SK-N-SH treated with all-trans-retinoic acid at 6 μM for 48 hours (cell line): ENCODE measurements at regions not wholly inside any gene's neighbourhood (a gene's known extent, or its start where the extent isn't known, plus 50 kb on each side); places are given as distances from the start of the nearest gene placed in this dataset.

Source experiments
- ATAC-seq: fragments of 200-7000 bp; cut with Tn5 transposase; 3 replicates; pipeline ENCODE4 v1.9.1; 2020; ENCODE audit warnings: mild to moderate bottlenecking, moderate library complexity
- ARNTL ChIP-seq: fragments of 450-650 bp; formaldehyde crosslinking; IDR thresholded peaks from 2 replicates; pipeline ENCODE4 v1.5.0; 2020; ENCODE audit warnings: low read depth, mild to moderate bottlenecking, moderate library complexity, borderline replicate concordance
- BACH2 ChIP-seq: fragments of 250-450 bp; sonication (Bioruptor Pico); IDR thresholded peaks from 2 replicates; pipeline ENCODE4 v1.9.0; 2021; ENCODE audit warnings: mild to moderate bottlenecking, borderline replicate concordance
- CSDC2 ChIP-seq: fragments of 250-450 bp; sonication (Bioruptor Pico); IDR thresholded peaks from 2 replicates; pipeline ENCODE4 v1.5.0; 2020; ENCODE audit warnings: mild to moderate bottlenecking, moderate library complexity
- ESRRG ChIP-seq: fragments of 250-450 bp; sonication (Bioruptor Pico); IDR thresholded peaks from 2 replicates; pipeline ENCODE4 v1.6.1; 2021; ENCODE audit warnings: mild to moderate bottlenecking
- GLIS3 ChIP-seq: fragments of 250-450 bp; sonication (Bioruptor Pico); IDR thresholded peaks from 2 replicates; pipeline ENCODE4 v1.5.0; 2020; ENCODE audit warnings: mild to moderate bottlenecking, moderate library complexity
- ISL1 ChIP-seq: fragments of 250-450 bp; sonication (Bioruptor Pico); IDR thresholded peaks from 2 replicates; pipeline ENCODE4 v2.1.2; 2022; ENCODE audit warnings: mild to moderate bottlenecking, moderate library complexity
- OSR1 ChIP-seq: fragments of 250-450 bp; sonication (Bioruptor Pico); IDR thresholded peaks from 2 replicates; pipeline ENCODE4 v1.8.0; 2022; ENCODE audit warnings: moderate library complexity, mild to moderate bottlenecking, inconsistent platforms
- PPARA ChIP-seq: fragments of 250-450 bp; sonication (Bioruptor Pico); IDR thresholded peaks from 2 replicates; pipeline ENCODE4 v1.5.0; 2020; ENCODE audit warnings: mild to moderate bottlenecking, borderline replicate concordance
- RARB ChIP-seq: fragments of 250-450 bp; sonication (Bioruptor Pico); IDR thresholded peaks from 2 replicates; pipeline ENCODE4 v1.8.0; 2021; ENCODE audit warnings: mild to moderate bottlenecking, moderate library complexity
- TCF4 ChIP-seq: fragments of 250-450 bp; sonication (Bioruptor Pico); IDR thresholded peaks from 2 replicates; pipeline ENCODE4 v1.8.0; 2021; ENCODE audit warnings: mild to moderate bottlenecking, moderate library complexity, borderline replicate concordance
- ZC3H10 ChIP-seq: fragments of 250-450 bp; sonication (Bioruptor Pico); IDR thresholded peaks from 2 replicates; pipeline ENCODE4 v1.5.1; 2021; ENCODE audit warnings: mild to moderate bottlenecking, moderate library complexity
- ZFP3 ChIP-seq: fragments of 250-450 bp; sonication (Bioruptor Pico); IDR thresholded peaks from 2 replicates; pipeline ENCODE4 v1.5.0; 2020; ENCODE audit warnings: mild to moderate bottlenecking, moderate library complexity
- ZFP30 ChIP-seq: fragments of 450-650 bp; formaldehyde crosslinking; IDR thresholded peaks from 2 replicates; pipeline ENCODE4 v1.5.0; 2022; ENCODE audit warnings: mild to moderate bottlenecking, moderate library complexity
- ZNF565 ChIP-seq: fragments of 450-650 bp; formaldehyde crosslinking; conservative IDR thresholded peaks from 2 replicates; pipeline ENCODE4 v1.5.0; 2020; ENCODE audit warnings: low read depth, mild to moderate bottlenecking, moderate library complexity
- ZNF70 ChIP-seq: fragments of 450-650 bp; formaldehyde crosslinking; IDR thresholded peaks from 2 replicates; pipeline ENCODE4 v1.5.0; 2020; ENCODE audit warnings: mild to moderate bottlenecking, moderate library complexity
- ZNF8 ChIP-seq: fragments of 450-650 bp; formaldehyde crosslinking; IDR thresholded peaks from 2 replicates; pipeline ENCODE4 v1.5.0; 2020; ENCODE audit warnings: mild to moderate bottlenecking, moderate library complexity
- TF ChIP-seq, protein P1 (sequence below): fragments of 250-450 bp; sonication (Bioruptor Pico); IDR thresholded peaks from 2 replicates; pipeline ENCODE4 v1.5.1; 2020; ENCODE audit warnings: low read depth, mild to moderate bottlenecking, moderate library complexity
- TF ChIP-seq, protein P2 (sequence below): fragments of 250-450 bp; sonication (Bioruptor Pico); IDR thresholded peaks from 2 replicates; pipeline ENCODE4 v1.8.0; 2021; ENCODE audit warnings: low read depth, mild to moderate bottlenecking, moderate library complexity, borderline replicate concordance
- TF ChIP-seq, protein P3 (sequence below): fragments of 250-450 bp; sonication (Bioruptor Pico); IDR thresholded peaks from 2 replicates; pipeline ENCODE4 v1.8.0; 2020; ENCODE audit warnings: mild to moderate bottlenecking, moderate library complexity, borderline replicate concordance
- TF ChIP-seq, protein P4 (sequence below): fragments of 250-450 bp; sonication (Bioruptor Pico); IDR thresholded peaks from 2 replicates; pipeline ENCODE4 v1.5.1; 2021; ENCODE audit warnings: mild to moderate bottlenecking, moderate library complexity

DNA sequence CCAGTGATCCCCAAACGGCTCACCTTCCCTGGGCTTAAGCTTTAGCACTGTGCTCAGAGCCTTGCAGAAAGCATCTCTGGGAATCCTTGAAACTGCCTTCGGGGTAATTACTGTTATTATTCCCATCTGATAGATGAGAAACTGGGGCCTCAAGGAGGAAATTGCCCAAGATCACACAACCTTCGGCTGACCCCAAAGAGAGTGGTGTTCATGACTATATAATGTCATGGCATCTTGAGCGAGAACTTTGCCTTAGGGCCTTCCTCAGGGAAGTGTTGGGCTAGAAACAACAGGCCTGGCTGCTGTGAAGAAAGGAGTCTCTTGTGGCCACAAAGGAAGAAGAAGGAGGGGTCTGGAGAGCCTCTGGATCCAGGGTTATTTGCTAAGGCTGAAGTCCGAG, 388.7 kb upstream of the CFAP20DC start:
- no peak for TF ChIP-seq PPARA (CRISPR knock-in tag)
- no peak for TF ChIP-seq ESRRG (CRISPR knock-in tag)
- no peak for TF ChIP-seq GLIS3
- TF ChIP-seq ZNF565 (CRISPR knock-in tag): no peak
- TF ChIP-seq, protein P1, sequence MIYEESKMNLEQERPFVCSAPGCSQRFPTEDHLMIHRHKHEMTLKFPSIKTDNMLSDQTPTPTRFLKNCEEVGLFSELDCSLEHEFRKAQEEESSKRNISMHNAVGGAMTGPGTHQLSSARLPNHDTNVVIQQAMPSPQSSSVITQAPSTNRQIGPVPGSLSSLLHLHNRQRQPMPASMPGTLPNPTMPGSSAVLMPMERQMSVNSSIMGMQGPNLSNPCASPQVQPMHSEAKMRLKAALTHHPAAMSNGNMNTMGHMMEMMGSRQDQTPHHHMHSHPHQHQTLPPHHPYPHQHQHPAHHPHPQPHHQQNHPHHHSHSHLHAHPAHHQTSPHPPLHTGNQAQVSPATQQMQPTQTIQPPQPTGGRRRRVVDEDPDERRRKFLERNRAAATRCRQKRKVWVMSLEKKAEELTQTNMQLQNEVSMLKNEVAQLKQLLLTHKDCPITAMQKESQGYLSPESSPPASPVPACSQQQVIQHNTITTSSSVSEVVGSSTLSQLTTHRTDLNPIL (CRISPR knock-in tag): no peak
- no peak for TF ChIP-seq ZNF70 (CRISPR knock-in tag)
- no peak for TF ChIP-seq ISL1 (CRISPR knock-in tag)
- no peak for TF ChIP-seq ZC3H10 (CRISPR knock-in tag)
- TF ChIP-seq, protein P2, sequence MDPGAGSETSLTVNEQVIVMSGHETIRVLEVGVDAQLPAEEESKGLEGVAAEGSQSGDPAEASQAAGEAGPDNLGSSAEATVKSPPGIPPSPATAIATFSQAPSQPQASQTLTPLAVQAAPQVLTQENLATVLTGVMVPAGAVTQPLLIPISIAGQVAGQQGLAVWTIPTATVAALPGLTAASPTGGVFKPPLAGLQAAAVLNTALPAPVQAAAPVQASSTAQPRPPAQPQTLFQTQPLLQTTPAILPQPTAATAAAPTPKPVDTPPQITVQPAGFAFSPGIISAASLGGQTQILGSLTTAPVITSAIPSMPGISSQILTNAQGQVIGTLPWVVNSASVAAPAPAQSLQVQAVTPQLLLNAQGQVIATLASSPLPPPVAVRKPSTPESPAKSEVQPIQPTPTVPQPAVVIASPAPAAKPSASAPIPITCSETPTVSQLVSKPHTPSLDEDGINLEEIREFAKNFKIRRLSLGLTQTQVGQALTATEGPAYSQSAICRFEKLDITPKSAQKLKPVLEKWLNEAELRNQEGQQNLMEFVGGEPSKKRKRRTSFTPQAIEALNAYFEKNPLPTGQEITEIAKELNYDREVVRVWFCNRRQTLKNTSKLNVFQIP (CRISPR knock-in tag): no peak
- ATAC-seq: no peak

DNA sequence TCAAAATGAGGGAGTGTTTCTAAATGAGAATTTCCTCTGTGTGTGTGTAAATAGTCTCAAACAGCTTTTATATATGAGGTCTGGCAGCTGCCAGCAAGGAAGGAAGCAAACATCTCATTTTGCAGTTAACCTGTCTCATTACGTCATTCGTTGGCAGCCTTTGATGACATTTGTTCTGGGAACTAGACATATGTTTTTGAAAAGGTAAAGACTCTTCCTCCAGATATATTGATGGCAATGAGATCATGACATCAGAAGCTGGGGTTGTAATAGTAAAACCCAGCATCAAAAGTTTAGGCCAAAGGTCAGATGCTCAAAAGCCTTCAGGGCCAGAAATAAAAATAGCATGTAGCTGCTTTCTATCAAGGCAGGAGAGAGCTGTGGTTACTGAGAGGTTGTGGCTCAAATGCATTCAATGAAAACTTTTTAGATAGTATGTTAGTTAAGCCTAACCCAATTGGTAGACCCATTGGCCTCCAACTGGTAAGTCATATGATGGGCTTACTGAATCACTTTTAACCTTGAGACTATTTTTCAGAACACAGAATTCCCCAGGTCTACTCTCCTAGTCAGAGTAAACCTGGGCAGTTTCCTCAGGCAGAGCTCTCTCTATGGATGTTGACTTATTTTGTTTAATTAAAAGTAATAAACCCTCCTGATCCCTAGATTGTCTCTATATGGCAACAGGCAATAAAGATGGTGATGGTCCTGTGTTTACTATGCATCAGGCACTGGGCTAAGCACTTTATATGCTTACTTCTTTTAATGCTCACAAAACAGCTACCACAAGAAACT, 386.5 kb upstream of the CFAP20DC start:
- no peak for ATAC-seq
- TF ChIP-seq ZNF565 (CRISPR knock-in tag) (no peak), ZC3H10 (CRISPR knock-in tag) (no peak), CSDC2 (CRISPR knock-in tag) (no peak), BACH2 (no peak), ZFP30 (CRISPR knock-in tag) (no peak), TCF4 (CRISPR knock-in tag) (no peak), ARNTL (CRISPR knock-in tag) (no peak), RARB (CRISPR knock-in tag) (no peak), ESRRG (CRISPR knock-in tag) (no peak), OSR1 (CRISPR knock-in tag) (no peak), ZNF8 (CRISPR knock-in tag) (no peak), GLIS3 (no peak)
- TF ChIP-seq, protein P3, sequence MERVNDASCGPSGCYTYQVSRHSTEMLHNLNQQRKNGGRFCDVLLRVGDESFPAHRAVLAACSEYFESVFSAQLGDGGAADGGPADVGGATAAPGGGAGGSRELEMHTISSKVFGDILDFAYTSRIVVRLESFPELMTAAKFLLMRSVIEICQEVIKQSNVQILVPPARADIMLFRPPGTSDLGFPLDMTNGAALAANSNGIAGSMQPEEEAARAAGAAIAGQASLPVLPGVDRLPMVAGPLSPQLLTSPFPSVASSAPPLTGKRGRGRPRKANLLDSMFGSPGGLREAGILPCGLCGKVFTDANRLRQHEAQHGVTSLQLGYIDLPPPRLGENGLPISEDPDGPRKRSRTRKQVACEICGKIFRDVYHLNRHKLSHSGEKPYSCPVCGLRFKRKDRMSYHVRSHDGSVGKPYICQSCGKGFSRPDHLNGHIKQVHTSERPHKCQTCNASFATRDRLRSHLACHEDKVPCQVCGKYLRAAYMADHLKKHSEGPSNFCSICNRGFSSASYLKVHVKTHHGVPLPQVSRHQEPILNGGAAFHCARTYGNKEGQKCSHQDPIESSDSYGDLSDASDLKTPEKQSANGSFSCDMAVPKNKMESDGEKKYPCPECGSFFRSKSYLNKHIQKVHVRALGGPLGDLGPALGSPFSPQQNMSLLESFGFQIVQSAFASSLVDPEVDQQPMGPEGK (CRISPR knock-in tag): no peak
- TF ChIP-seq, protein P4, sequence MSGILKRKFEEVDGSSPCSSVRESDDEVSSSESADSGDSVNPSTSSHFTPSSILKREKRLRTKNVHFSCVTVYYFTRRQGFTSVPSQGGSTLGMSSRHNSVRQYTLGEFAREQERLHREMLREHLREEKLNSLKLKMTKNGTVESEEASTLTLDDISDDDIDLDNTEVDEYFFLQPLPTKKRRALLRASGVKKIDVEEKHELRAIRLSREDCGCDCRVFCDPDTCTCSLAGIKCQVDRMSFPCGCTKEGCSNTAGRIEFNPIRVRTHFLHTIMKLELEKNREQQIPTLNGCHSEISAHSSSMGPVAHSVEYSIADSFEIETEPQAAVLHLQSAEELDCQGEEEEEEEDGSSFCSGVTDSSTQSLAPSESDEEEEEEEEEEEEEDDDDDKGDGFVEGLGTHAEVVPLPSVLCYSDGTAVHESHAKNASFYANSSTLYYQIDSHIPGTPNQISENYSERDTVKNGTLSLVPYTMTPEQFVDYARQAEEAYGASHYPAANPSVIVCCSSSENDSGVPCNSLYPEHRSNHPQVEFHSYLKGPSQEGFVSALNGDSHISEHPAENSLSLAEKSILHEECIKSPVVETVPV (CRISPR knock-in tag): no peak
- TF ChIP-seq, protein P1 (CRISPR knock-in tag): no peak

DNA sequence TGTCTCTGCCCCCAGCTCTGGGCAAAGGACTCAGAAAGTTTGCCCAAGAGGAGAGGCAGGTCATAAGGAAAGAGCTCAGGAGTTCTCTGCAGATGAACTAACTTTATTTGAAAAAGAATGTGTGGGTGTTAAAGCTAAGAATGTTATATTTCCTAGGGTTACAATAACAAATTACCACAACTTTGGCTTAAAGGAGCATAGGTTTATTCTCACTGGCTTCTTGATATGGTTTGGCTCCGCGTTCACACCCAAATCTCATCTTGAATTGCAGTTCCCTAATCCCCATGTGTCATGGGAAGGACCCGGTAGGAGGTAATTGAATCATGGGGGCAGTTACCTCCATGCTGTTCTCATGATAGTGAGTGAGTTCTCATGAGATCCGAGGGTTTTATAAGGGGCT, 383.7 kb upstream of the CFAP20DC start:
- no peak for TF ChIP-seq PPARA (CRISPR knock-in tag)
- no peak for TF ChIP-seq BACH2
- no peak for TF ChIP-seq TCF4 (CRISPR knock-in tag)
- TF ChIP-seq ISL1 (CRISPR knock-in tag): no peak
- TF ChIP-seq ZFP3 (CRISPR knock-in tag): no peak
- TF ChIP-seq ESRRG (CRISPR knock-in tag): no peak
- TF ChIP-seq, protein P1 (CRISPR knock-in tag): no peak
- ATAC-seq: no peak
